ENCODE measurements at regions not wholly inside any gene's neighbourhood (a gene's known extent, or its start where the extent isn't known, plus 50 kb on each side); places are given as distances from the start of the nearest gene placed in this dataset.

DNA sequence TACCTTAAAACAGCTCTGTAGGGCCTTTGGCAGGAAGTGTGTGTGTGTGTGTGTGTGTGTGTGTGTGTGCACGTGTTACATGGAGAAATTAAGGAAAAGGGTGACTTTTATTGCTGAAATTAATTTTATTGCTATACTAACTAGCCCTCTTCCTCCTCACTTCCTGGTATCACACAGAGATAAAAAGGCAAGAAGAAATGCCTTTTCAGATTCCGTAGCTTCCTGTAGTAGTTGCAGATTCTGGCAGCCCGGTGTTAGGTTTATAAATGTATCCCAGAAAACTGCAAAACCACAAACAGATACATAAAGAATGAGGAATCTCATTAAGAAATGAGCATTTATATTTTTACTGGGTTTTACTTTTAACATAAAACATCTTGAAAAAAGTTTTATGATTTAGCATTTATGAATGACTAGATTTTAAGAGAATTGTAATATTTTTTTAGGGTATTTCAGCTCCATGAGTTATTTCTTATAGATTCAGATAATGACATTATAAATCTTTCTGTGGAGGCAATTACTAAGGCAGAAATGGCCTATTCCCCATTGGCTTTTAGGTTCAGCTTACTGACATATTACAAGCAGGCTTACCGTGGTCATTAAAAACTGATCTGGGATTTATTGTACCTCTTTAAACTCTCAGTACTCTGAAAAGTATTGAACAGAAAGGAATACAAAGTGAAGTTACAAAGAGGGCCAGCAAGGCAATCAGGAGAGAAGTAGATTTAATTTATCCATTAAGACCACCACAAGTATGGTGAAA, 249.1 kb upstream of the TSHZ2 start:
- DNase-seq: no peak

GRCh38 chr20:52708137-52708536, 264.0 kb upstream of the TSHZ2 start:
- DNase-seq: no peak

- no peak for DNase-seq
Observed at GRCh38 chr20:52704553-52704952, 267.6 kb upstream of the TSHZ2 start.

DNA sequence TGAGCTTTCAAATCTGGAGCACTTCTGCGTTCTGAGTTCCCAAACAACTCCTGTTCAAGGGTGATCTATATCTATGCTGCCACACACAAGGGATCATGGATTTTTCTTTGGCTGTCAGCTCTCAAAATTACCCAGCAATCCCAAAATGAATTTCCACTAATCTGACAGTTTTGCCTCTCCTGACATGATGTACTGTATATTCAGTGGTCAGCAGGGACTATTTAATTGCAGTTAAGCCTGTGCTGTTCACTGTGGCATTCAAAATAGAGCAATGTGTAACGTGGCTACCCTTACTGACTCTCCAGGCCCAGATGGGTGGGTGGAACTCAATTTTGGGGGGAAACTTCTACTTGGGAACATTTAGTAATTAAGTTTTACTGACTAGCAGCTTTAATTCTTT, 283.8 kb upstream of the TSHZ2 start:
- DNase-seq: no peak

GRCh38 chr20:52684905-52685304, 287.3 kb upstream of the TSHZ2 start:
- no peak for DNase-seq

GRCh38 chr20:52684176-52684575, 288.0 kb upstream of the TSHZ2 start:
- DNase-seq: no peak

DNA sequence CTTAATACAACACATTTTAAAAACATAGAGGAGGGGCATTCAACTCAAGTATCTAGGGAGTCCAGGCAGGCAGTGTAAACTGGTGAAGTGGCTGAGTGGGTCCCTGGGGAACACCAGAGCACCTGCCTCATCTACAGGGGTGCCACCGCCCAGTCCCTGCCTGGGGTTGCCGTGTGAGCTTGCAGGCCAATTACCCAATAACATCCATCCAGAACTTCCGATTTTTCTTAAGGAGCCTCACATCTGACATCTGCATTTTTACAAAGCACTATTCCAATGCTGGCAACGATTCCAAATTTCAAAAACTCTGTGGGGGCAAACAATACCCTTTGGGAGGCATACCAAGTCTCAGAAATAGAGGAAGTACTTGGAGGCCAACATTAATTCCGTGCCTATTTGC, 288.4 kb upstream of the TSHZ2 start:
- no peak for DNase-seq

- no peak for DNase-seq
Observed at GRCh38 chr20:52682237-52682636, 289.9 kb upstream of the TSHZ2 start.

- DNase-seq: no peak
Observed at GRCh38 chr20:52681288-52681687, 290.9 kb upstream of the TSHZ2 start.

GRCh38 chr20:52677216-52677615, 294.9 kb upstream of the TSHZ2 start:
- DNase-seq: no peak

DNA sequence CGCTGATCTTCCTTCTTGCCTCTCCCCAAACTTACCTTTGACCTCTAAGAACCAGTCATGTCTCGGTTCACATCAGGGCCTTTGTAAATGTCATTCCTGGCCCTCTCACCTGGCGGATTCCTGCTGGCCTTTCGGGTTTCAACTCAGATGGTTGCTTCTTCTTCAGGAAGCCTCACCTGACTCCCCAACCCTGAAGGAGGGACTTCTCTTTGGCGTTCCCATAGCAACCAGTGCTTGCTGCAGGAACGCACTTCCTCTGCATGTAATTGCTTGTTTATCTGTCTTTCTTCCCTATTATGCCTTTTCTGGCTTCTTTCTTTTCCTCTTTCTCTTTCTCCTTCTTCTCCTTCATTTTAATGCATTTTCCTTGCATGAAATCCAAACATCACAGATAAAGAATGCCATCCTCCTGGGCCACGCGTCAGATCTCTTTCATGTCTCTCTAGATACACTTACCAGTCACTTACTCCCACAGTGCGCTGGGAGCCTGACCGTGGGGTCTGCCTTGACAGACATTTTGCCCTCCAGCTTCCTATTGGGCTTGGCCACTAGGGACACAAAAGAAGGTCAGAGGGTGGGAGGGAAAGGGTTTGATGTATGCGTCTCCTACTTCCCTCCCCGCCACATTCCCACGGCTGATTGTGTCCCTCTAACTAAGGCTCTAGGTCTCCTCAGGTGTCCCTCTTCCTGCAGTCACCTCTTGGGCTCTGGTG, 295.7 kb upstream of the TSHZ2 start:
- no peak for DNase-seq

- no peak for DNase-seq
Observed at GRCh38 chr20:52675375-52675774, 296.8 kb upstream of the TSHZ2 start.

- DNase-seq: no peak
Observed at GRCh38 chr20:52668626-52669025, 303.5 kb upstream of the TSHZ2 start.

GRCh38 chr20:52667358-52667757, 304.8 kb upstream of the TSHZ2 start:
- DNase-seq: no peak

- DNase-seq: no peak
Observed at GRCh38 chr20:52665441-52665840, 306.7 kb upstream of the TSHZ2 start.

- no peak for DNase-seq
Observed at GRCh38 chr20:52655395-52655794, 316.8 kb upstream of the TSHZ2 start.

- no peak for DNase-seq
Observed at GRCh38 chr20:52654567-52654966, 317.6 kb upstream of the TSHZ2 start.

DNA sequence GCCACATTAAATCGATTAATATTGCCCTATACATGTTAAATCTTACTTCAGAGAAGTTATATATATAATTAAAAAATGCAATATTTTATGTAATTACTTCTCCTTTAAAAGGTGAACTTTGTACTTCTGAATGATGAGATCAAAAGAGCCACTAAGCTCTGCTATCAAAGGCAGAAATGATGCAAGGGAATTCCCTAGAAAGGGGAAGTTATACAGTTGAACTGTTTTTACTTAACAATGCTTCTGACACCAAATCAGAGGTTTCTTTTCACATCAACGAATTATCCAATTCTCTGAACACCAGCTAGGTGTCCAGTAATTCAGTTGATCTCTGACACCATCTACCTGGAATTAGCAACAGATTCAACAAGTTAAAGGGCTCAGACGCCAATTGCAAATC, 319.9 kb upstream of the TSHZ2 start:
- no peak for DNase-seq

- no peak for DNase-seq
Observed at GRCh38 chr20:52649727-52650126, 322.4 kb upstream of the TSHZ2 start.

- DNase-seq: no peak
Observed at GRCh38 chr20:52645822-52646221, 326.3 kb upstream of the TSHZ2 start.

DNA sequence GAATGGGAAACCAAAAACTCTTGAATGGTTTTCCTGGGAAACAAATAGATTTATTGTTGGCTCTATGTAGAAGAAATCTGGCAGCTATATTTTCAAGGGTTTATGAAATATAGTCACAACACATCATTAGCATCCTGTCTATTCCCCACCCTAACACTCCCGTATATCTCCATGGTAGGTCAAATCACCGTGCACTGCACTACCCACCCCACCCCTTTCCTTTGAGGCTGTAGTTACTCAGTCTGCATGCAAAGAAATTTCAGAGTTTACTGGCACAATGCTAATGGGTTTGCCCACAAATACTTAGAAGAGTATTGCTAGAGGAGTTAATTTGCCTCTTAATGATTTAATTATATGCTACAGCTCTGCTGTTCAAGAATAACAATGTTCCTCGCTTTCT, 329.1 kb upstream of the TSHZ2 start:
- DNase-seq: no peak

DNA sequence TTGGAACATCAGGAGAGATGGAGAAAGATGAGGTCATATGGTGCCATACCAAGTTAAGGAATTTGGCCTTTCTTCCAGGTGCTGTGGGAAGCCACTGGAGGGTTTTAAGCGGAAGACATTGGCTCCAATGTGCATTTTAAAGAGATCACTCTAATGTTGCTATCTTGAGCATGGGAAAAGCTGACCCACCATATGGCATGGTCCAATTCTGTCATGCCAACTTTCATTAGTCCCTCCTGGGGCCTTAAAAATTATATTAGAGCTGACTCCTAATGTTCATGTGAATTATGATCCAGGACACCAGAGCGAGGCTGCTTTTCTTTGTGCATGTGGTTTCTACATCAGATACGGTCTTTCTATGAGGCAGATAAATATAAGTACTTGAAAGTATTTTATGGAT, 335.0 kb upstream of the TSHZ2 start:
- no peak for DNase-seq

DNA sequence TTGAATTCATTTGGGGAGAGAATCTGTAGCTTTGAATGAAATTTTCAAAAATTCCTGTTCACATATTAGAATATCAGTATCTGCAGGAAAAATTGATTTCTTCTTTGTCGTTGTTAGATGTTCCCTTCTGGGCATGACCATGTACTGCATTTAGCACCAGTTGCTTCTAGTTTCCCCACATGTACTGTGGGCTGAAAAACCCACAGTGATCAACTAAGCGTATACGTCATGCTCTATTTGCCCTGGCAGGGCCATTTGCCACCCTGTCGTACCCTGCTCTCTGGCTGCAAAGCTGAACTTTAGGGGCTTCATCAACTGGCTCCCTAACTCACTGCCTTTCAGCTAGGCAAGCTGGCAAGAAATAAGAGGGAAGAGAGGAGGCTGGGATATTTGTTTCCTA, 340.7 kb upstream of the TSHZ2 start:
- DNase-seq: no peak

DNA sequence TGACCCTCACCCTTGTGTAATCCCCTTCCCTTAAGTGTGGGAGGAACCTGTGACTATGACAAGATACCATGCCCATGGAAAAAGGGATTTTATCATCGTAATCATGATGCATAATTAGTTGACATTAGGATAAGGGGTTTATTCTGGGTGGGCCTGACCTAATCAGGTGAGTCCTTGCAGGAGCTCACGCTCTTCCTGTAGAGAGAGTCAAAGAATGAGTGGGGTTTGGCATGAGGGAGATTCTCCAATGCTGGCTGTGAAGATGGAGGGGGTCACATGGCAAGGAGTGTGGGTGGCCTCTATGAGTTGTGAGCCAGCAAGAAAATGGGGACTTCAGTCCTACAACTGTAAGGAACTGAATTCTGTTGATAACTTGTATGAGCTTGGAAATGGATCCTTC, 342.0 kb upstream of the TSHZ2 start:
- DNase-seq: no peak

DNA sequence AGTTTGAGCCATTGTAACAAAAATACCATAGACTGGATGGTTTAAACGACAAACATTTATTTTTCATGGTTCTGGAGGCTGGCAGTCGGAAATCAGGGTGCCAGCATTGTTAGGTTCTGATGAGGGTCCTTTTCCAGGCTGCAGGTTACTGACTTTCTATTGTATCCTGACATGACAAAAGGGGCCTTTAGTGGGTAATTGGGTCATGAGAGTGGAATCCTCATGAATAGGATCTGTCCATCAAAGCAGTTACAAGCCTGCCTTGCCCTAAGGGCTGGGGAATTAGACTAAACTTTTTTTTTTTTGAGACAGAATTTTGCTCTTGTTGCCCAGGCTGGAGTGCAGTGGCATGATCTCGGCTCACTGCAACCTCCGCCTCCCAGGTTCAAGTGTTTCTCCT, 347.9 kb upstream of the TSHZ2 start:
- DNase-seq: no peak
